Stimulated activated CD8-positive, alpha-beta memory T cell treated with anti-CD3 and anti-CD28 coated beads, Interleukin-2, amount 100 ng/mL, for 1 hour (primary cell): ENCODE measurements at regions not wholly inside any gene's neighbourhood (a gene's known extent, or its start where the extent isn't known, plus 50 kb on each side); places are given as distances from the start of the nearest gene placed in this dataset.
"Not testable (repeated sequence)": the region's sequence is repeated elsewhere in the genome, so short reads cannot be mapped to it uniquely, and the experiment has no call there.

Source experiments
- DNase-seq, 2 donors: peaks; one replicate each; pipeline ENCODE4 v3.0.0-alpha.2; 2020; ENCODE audit warnings: low read depth in 2 of 2

DNA sequence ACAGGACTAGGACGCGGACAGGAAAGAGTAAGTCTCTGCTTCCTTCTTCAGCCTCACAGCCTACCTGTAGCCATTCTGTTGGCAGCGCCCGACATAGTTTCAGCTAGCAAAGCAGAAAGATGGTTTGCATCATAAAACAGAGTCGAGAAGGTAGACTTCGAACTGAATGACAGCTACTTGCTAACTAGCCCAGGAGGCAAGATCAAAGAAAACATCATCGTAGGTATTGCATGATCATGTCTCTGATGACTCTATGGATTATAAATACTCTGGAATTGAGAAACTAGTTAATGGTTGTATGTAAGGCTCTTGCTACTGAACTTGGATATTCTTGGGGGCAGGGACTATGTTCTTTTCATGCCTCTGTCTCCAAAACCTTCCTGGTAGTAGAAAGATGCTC lies 333.1 kb upstream of the KLF3 start:
- no peak for DNase-seq

DNA sequence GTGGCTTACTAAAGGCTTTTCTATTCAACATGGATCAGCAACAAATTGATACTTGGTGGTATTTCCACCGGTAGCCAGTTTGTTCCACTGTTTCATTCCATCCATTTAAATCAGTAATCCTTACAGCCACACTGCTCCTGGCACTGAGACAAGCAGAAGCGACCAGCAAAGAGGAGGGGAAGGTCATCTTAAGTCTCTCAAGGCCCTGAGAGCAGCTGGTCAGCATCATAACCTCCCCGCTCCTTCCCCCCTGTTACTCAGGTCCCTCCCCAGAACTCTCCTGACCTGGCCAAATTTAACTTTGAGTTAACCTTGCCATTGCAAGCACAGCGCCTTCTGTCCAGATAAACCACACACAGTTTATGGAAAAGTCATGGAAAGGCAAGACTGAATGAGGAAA lies 331.3 kb upstream of the KLF3 start:
- DNase-seq = no peak

DNA sequence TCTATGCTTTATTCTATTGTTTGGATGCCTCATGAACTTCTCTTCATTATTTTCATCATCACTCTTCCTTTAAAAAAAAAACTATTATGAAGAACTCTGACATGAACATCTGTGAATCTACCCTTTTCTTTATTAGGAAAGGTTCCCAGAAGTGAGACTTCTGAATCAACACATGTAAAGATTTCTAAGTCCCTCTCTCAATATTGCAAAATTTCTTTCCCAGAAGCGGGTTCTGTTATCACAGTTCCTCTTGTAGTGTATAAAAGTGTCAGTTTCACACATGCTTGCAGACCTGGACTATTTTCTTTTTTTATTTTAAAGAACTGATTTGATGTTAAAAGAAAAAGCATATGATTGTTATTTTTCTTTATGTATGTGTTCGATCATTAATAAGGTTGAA lies 330.8 kb upstream of the KLF3 start:
- no peak for DNase-seq

DNA sequence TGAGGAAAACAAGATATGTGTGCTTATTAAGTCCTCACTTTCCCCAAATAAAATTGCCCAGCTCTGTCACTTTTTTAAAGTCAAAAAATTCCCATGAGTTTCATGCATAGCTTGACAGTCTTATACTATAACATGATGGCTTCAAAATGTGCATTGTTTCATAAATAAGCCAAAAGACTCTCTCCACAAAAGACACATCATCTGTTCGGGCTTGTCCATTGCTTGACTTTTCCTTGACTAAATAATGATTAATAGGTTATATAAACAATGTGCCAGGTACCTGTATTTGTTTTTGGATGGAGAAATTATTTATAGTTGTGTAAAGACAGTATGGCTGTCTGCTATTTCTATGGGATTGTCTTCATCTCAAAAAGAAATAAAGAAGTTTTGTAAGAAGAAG lies 329.2 kb upstream of the KLF3 start:
- DNase-seq = no peak

DNA sequence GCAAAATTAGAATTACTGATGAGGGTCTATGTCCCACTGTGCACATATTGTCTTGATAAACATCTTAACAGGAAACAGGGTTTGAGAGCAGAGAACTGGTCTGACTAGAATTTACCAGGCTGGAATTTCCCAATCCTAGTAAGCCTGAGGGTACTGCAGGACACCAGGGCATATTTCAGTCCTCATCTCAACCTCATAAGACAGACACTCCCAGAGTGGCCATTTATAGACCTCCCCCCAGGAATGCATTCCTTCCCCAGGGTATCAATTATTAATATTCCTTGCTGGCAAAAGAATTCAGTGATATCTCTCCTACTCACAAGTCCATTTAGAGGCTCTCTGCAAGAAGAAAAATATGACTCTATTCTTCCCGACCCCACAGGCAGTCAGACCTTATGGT lies 325.1 kb upstream of the KLF3 start:
- DNase-seq = not testable (repeated sequence)

DNA sequence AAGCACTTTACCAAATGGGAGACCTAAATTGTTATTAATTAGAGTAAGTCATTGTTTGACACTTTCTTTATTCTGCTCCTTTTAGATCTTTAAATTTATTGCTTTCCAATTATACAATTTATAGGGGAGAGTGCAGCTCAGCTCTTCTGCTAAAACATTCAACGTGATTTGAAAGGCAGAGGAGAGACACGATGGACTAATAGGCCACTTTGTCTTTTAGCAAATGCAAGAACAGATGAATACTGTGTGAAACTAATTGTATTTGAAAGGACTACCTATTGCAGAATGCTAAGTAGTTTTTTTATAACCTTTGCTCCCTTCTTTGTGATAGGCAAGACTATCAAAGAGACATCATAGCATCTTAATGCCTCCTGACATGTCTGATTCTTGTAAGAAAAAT lies 320.4 kb upstream of the KLF3 start:
- no peak for DNase-seq

DNA sequence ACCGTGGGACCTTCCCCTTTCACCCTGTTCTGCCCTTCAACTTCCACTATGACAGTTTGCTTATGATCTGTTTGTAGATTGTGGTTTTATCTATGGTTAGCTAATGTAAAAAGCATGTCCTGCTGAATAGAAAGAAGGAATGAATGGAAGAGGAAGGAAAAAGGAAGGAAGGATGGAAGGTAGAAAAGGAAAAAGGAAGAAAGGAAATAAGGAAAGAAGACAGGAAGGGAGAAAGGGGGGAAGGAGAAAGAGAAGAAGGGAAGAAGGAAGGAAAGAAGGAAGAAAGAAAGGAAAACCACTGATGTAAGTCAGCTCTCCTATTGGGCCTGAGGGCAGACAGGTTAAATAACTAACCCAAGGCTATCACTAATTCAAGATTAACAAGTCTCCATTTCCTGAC lies 319.1 kb upstream of the KLF3 start:
- DNase-seq = no peak

DNA sequence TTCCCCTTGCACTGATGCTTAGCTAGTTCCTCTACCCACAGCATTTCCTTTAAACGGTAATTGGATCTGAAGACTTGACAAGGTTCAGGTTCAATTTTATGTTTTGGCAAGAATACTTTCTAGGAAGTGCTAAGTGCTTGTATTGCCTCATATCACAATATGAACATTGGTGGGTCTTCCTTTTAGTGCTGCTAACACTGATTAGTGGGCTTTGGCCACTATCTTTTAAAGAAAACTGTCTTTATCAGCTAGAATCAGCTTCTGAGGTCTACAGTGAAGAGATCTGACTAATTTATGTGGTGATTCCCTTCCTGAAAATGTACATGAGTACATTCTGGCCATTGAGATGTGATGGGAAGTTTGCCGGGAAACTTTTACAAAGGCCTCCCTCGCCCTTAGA lies 316.7 kb upstream of the KLF3 start:
- no peak for DNase-seq

DNA sequence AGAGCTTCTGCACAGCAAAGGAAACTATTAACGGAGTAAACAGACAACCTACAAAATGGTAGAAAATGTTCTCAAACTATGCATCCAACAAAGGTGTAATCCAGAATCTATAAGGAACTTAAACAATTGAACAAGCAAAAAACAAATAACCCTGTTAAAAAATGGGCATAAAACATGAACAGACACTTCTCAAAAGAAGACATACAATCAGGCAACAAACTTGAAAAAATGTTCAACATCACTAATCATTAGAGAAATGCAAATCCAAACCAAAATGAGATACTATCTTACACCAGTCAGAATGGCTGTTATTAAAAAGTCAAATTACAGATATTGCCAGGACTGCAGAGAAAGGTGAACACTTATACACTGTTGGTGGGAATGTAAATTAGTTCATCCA lies 309.6 kb upstream of the KLF3 start:
- DNase-seq = no peak

DNA sequence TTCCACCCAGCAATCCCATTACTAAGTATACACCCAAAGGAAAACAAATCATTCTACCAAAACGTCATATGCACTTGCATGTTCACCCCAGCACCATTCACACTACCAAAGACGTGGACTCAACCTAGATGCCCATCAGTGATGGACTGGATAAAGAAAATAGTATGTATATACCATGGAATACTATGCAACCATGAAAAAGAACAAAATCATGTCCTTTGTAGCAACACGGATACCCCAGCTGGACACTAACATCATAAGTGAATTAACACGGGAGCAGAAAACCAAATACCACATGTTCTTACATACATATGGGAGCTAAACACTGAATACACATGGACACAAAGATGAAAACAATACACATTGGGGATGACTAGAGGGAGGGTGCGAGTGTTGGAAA lies 309.1 kb upstream of the KLF3 start:
- DNase-seq = no peak

DNA sequence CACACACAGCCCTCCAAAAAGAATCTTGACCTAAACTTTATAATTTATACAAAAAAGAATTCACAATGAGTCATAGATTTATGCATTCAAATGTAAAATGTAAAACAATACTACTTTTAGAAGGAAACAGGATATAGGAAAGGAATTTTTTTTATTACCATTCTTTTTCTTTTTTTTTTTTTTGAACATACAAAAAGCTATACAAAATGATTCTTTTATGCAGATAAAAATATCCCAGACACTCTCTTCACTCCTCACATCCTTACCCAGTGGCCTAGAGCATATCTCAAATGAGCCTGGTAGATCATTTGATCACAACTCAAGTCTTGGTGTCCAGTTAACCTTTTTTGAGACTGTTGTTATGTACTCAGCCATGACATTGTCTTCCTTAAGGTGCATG lies 307.3 kb upstream of the KLF3 start:
- DNase-seq = no peak

DNA sequence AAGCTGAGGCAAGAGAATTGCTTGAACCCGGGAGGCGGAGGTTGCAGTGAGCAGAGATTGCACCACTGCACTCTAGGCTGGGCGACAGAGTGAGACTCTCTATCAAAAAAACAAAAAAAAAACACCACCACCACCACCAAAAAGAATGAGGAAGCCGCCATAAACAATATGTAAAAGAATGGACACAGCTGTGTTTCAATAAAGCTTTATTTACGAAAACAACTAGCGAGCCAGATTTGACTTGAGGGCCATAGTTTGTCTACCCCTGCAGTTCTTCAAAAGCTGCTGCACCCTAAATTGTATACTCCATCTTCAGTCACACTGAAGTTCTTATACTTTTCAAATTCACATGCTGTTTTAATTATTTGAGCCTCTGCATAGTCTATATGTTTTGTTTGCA lies 306.5 kb upstream of the KLF3 start:
- DNase-seq = no peak

DNA sequence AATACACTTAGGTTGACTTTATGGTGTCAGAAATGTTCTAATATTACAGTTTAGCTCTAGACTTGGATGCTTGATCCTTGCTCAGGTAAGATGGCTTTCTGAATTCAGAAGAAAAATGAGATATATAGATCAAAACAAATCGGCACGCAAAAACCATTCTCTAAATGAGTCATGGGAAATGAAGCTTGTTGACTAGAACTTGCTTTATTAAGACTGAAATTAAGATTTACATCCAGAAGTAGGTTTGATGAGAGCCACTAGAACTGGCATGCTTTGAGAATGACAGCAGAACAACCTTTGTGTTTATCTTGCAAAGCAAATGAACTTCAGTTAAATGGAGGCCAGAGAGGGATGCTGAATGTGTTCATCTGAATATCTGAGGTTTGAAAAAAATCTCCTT lies 304.9 kb upstream of the KLF3 start:
- no peak for DNase-seq

DNA sequence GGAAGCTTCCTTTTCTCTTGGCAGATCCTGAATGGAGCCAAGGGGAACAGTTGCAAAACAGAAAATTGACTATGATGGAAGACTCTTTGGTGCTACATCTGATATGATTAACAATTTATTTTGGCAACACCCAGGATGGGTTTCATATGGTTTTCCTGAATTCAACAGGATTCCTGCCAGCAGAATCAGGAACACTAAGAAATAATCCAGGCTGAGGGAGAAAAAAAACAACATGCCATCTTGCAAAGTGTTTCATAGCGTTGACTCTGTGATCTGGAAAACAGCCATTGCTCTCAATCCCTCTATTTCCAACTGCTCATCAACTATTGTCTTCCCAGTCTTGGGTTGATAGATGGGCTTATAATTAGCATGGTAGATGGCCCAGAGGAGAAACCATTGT lies 303.8 kb upstream of the KLF3 start:
- no peak for DNase-seq

DNA sequence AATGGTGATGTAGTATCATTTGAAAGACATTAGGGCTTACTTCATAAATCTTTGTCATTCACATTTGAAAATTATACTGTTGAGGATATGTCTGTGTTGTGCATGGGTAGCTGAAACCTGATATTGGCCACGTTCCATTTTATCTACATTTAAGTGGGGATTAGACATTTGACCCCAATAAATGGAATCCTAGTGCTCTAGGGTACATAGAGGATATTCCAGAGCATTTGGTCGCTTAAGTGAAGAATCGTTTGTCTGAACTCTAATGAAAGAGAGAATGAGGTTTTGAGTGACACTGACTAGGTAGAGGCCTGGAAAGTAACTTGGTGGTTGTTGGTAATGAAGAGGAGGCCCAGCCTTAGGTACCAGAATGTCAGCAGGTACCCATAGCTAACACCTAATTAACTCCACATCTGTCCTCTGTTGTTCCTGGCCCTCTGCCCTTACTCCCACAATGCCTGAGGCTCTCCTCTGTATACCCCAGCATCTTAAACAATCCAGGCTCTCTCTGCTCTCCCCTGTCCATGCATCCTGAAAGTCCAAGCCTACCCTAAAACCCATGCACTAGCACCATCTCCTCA lies 299.5 kb upstream of the KLF3 start:
- no peak for DNase-seq

DNA sequence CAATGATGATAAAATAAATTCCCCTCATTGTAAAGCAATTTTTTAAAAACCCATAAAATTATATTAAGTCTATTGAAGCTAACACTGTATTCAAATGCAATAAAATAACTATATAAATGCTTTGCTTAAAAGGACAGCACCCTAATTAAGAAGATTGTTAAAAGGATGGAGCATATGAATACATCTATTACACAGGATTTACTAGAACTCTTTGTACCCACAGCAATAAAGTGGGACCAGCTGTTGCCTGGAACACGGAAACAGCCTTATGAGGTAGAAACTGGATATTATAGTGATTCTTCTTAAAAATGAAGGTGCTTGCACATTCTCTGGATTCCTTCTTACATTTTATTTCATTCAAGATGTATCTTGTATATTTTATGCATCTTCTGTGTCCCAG lies 298.7 kb upstream of the KLF3 start:
- no peak for DNase-seq

DNA sequence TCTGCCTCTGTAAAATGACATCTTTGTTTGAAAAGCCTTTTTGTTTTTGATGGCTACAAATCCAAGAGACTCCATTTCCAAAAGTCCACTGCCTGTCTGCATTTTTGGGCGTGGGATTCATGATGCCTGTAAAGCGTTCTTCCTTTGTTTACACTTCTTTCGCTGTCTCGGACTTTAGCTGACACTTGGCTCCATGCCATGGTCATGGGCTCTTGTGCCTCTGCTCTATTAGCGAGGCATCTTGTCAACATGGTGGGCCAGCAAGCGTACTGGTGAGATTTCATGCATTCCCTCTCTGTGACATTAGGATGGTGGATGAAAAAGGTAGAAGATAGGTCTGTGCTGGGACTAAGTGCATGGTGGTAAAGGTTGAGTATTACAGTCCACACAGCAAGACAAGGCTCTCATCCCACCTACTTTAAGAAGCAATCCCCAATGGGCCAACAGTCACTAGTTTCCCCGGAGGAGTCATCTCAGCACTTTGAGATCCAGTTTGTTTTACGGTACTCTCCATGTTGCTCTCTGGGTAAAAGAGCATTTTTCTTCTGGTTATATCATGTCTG lies 298.2 kb upstream of the KLF3 start:
- no peak for DNase-seq

DNA sequence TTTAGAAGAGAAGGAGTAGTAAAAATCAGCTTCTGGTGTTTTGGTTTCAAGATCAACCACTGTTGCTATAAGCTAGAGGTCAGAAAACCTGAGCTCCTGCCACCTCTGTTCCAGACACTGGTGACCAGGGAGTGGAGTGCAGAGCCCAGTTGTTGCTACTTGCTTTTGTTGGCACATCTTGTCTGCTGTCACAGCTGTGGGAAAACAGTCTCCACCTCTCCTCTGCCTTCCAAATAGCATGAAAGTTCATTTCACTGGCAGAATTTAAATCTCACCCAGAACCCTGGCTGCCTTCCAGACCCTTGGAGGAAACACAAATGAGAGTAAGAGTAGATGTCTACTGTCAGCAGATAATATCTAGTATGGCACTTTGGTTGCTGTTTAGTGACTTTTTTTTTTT lies 297.5 kb upstream of the KLF3 start:
- DNase-seq = no peak

DNA sequence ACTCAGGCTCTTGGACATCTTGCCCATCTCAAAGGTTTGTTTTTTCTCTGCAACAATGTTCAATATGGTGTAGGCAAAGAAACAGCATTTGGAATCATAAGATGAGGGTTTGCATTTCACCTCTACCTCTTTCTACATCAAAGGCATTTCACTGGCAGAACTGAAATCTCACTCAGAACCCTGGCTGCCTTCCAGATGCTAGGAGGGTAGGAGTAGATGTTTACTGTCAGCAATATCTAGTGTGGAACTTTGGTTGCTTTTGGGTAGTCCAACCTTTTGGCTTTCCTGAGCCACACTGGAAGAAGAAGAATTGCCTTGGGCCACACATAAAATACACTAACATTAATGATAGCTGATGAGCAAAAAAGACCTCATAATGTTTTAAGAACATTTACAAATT lies 297.0 kb upstream of the KLF3 start:
- DNase-seq = no peak

DNA sequence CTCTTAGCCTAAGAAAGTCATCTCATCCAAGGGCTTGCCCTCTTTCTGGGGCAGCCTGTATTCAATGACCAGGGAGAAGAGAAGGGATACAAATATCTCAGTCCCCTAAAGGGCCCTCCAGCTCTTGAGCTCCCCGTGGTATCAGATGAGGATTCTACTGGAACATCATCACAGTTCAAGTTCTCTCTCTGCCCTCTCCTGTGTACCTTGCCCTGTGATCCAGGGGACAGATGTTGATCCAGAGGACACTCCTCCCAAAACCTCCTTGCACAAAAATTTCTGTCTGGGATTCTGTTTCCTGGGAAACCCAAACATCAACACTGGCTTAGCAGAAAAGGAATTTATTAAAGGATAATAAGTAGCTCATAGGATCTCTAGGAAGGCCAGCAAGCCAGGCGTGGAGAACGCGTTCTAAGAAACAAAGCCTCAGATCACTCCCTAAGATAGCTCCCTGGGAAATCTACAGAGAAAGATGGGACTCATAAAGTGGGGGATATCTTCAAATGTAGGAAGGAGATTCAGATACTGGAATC lies 296.3 kb upstream of the KLF3 start:
- DNase-seq = no peak

DNA sequence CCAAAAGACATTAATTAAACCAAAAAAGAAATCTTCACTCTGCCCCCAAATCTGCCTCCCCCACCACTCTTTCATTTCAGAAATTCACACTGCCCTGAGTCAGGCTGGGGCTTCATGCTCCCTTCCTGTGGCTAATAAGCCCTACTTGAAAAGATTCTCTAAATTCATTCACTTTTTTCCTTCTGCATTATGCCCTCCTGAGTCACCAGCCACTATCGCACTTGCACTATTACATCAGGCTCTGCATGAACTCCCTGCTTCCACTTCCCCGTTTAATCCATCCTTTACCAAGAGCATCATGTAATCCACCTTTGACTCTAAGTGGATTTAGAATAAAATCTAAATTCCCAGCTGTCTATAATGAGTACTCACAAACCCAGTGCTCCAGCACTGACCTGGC lies 295.4 kb upstream of the KLF3 start:
- DNase-seq = no peak

DNA sequence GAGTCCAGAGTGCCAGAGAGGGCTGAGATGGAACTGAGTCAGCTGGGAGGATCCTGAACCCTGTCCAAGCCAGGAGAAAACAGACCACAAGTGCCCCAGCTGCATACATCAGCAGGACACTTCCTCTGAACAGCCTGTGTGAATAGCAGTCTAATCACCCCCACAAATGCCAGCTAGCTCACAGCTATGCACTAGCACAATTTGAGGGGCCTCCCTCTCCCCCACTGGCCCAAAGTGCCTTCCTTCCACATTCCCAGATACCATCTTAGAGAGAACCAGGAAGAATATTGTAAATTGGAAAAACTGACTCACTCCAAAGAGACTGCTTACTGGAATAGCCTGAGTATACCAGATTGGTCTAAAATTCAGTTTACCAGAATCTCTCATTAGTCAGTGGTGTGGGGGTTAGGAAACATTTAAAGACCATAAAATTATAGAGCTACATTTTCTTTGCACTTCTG lies 292.6 kb upstream of the KLF3 start:
- DNase-seq = no peak

DNA sequence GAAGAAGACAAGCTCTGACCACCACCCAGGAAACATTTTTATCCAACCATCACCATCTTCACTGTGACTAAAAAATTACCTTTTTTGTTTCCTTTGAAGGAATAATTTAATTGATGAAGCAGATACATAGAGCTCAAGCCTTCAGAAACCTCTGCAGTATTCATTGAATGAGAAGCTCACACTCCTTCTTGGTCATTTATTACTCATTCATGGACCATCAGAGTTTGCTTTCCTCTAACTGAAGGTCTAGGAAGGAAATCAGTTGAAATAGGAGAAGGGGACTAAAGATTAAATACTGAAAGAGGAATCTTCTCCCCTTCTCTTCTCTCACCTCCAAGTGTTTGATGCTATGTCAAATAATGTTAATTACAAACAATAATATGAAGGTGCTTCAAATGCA lies 290.6 kb upstream of the KLF3 start:
- DNase-seq = no peak

DNA sequence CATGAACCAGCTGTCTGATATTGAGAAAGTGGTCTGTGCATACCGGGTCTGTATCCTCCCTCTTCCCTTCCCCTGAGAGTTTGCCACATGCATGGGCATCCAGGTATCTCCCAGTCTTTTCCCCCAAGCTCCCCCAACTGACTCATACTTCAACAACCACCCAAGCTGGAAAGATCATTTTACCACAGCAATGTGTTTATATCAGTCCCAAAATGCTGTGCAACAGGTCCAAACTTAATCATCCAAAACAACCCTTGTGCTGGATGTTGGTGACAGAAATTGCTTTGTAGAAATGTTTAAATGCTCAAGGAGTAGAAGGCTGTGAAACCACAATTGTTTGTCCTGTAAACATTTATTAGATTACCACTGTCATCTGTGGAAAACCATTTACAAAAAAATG lies 286.8 kb upstream of the KLF3 start:
- no peak for DNase-seq
